Activated CD4-positive, alpha-beta T cell treated with anti-CD3 and anti-CD28 coated beads, Interleukin-2, amount 10 ng/mL, durations not matched to agents 7 days and 5 days (primary cell): ENCODE measurements at regions not wholly inside any gene's neighbourhood (a gene's known extent, or its start where the extent isn't known, plus 50 kb on each side); places are given as distances from the start of the nearest gene placed in this dataset.
"Not testable (repeated sequence)": the region's sequence is repeated elsewhere in the genome, so short reads cannot be mapped to it uniquely, and the experiment has no call there.

ENCODE experiments used
- CTCF ChIA-PET: fragments of 350-600 bp; sonication (Branson Sonifier 250); formaldehyde crosslinking; loops from one replicate; lab custom pipeline; 2021; ENCODE audit warnings: antibody characterized with exemption; lab: Charles Lee
- POLR2A ChIA-PET: fragments of 350-600 bp; sonication (Branson Sonifier 250); formaldehyde crosslinking; loops from one replicate; lab custom pipeline; 2021; ENCODE audit warnings: antibody characterized with exemption; lab: Charles Lee
- DNase-seq: peaks from one replicate; pipeline ENCODE4 v3.0.0-alpha.2; 2020
- H3K27ac Mint-ChIP-seq: one replicate; pipeline ENCODE4 v1.8.0; 2021; ENCODE audit warnings: mild to moderate bottlenecking, moderate library complexity, mixed read lengths
- H3K27me3 Mint-ChIP-seq: one replicate; pipeline ENCODE4 v1.8.0; 2021; ENCODE audit warnings: mixed read lengths
- H3K36me3 Mint-ChIP-seq: one replicate; pipeline ENCODE4 v1.8.0; 2021; ENCODE audit warnings: low read depth, mixed read lengths
- H3K4me1 Mint-ChIP-seq: one replicate; pipeline ENCODE4 v1.8.0; 2021; ENCODE audit warnings: mixed read lengths
- H3K4me3 Mint-ChIP-seq: one replicate; pipeline ENCODE4 v1.8.0; 2021; ENCODE audit warnings: mild to moderate bottlenecking, moderate library complexity, mixed read lengths
- H3K9me3 Mint-ChIP-seq: one replicate; pipeline ENCODE4 v1.8.0; 2021; ENCODE audit warnings: mixed read lengths

- Mint-ChIP-seq H3K27me3 (peaks cover 11% of the 10 kb centered on the region), H3K27ac (no peak overlapping the region), H3K36me3 (no peaks in the 10 kb centered on the region), H3K9me3 (peaks cover 3% of the 10 kb centered on the region), H3K4me1 (no peaks in the 10 kb centered on the region), H3K4me3 (no peak overlapping the region)
- DNase-seq, result no peak
- POLR2A ChIA-PET, result no interaction called here
- CTCF ChIA-PET, result interaction anchor here (0.6 kb wide), 2 partner anchors 90 to 316 kb away, joined by 3 to 4 read pairs; no protein-coding TSS in a partner anchor
Measured at GRCh38 chr2:204161886-204162285, 225.3 kb downstream of the ICOS start.

GRCh38 chr2:204166961-204167360 is 230.4 kb downstream of the ICOS start:
- no peaks in the 10 kb centered on the region for H3K9me3 Mint-ChIP-seq
- CTCF ChIA-PET, result interaction anchor here (0.7 to 1.5 kb wide), 6 partner anchors 11 to 54 kb away, joined by 3 to 7 read pairs (median 4); no protein-coding TSS in a partner anchor
- no peak overlapping the region for H3K27ac Mint-ChIP-seq
- no peak for DNase-seq
- peaks cover 13% of the 10 kb centered on the region for H3K27me3 Mint-ChIP-seq
- no peaks in the 10 kb centered on the region for H3K4me1 Mint-ChIP-seq
- POLR2A ChIA-PET, result interaction anchor here (0.6 kb wide), 1 partner anchor 571 kb away, joined by 3 read pairs; no protein-coding TSS in a partner anchor
- H3K36me3 Mint-ChIP-seq, result no peaks in the 10 kb centered on the region
- no peak overlapping the region for H3K4me3 Mint-ChIP-seq

- peaks cover 13% of the 10 kb centered on the region for H3K27me3 Mint-ChIP-seq
- H3K4me3 Mint-ChIP-seq, H3K36me3 Mint-ChIP-seq, H3K4me1 Mint-ChIP-seq, POLR2A ChIA-PET, H3K27ac Mint-ChIP-seq, DNase-seq, H3K9me3 Mint-ChIP-seq: not testable (repeated sequence)
- CTCF ChIA-PET, result interaction anchor here (0.7 to 1.4 kb wide), 4 partner anchors 10 to 28 kb away, joined by 3 to 5 read pairs (median 4); no protein-coding TSS in a partner anchor
Measured at GRCh38 chr2:204167670-204168069, 231.1 kb downstream of the ICOS start.

GRCh38 chr2:204170411-204170810 is 233.8 kb downstream of the ICOS start:
- Mint-ChIP-seq H3K9me3 (no peaks in the 10 kb centered on the region), H3K27me3 (peaks cover 12% of the 10 kb centered on the region), H3K27ac (no peak overlapping the region), H3K36me3 (no peaks in the 10 kb centered on the region), H3K4me1 (no peaks in the 10 kb centered on the region), H3K4me3 (no peak overlapping the region)
- no peak for DNase-seq
- POLR2A ChIA-PET, result no interaction called here
- CTCF ChIA-PET, result no interaction called here

GRCh38 chr2:204171432-204172144 is 235.0 kb downstream of the ICOS start:
- Mint-ChIP-seq H3K27me3 (peaks cover 7% of the 10 kb centered on the region), H3K36me3 (no peaks in the 10 kb centered on the region), H3K9me3 (no peaks in the 10 kb centered on the region), H3K4me3 (no peak overlapping the region), H3K4me1 (no peaks in the 10 kb centered on the region), H3K27ac (no peak overlapping the region)
- CTCF ChIA-PET, result no interaction called here
- DNase-seq, result no peak
- POLR2A ChIA-PET, result no interaction called here

GRCh38 chr2:204172145-204172600 is 235.6 kb downstream of the ICOS start:
- no peaks in the 10 kb centered on the region for H3K9me3 Mint-ChIP-seq
- no peaks in the 10 kb centered on the region for H3K4me1 Mint-ChIP-seq
- POLR2A ChIA-PET, result no interaction called here
- no peaks in the 10 kb centered on the region for H3K36me3 Mint-ChIP-seq
- no peak overlapping the region for H3K27ac Mint-ChIP-seq
- CTCF ChIA-PET, result no interaction called here
- H3K4me3 Mint-ChIP-seq, result no peak overlapping the region
- peaks cover 7% of the 10 kb centered on the region for H3K27me3 Mint-ChIP-seq
- DNase-seq, result no peak

- H3K9me3 Mint-ChIP-seq, result no peaks in the 10 kb centered on the region
- ChIA-PET POLR2A (no interaction called here), CTCF (interaction anchor here (1.1 kb wide), 1 partner anchor 14 kb away, joined by 3 read pairs; no protein-coding TSS in a partner anchor)
- H3K4me3 Mint-ChIP-seq, result no peak overlapping the region
- H3K27ac Mint-ChIP-seq, result no peak overlapping the region
- peaks cover 14% of the 10 kb centered on the region for H3K27me3 Mint-ChIP-seq
- H3K36me3 Mint-ChIP-seq, result no peaks in the 10 kb centered on the region
- no peak for DNase-seq
- peaks cover 3% of the 10 kb centered on the region for H3K4me1 Mint-ChIP-seq
Measured at GRCh38 chr2:204174034-204174433, 237.5 kb downstream of the ICOS start.

GRCh38 chr2:204175552-204176271 is 239.1 kb downstream of the ICOS start:
- ChIA-PET POLR2A (no interaction called here), CTCF (interaction anchor here (0.8 to 1.3 kb wide), 3 partner anchors 30 to 35 kb away, joined by 3 to 4 read pairs (median 3); no protein-coding TSS in a partner anchor)
- peaks cover 3% of the 10 kb centered on the region for H3K4me1 Mint-ChIP-seq
- H3K4me3 Mint-ChIP-seq, result no peak overlapping the region
- no peak for DNase-seq
- H3K36me3 Mint-ChIP-seq, result no peaks in the 10 kb centered on the region
- peaks cover 23% of the 10 kb centered on the region for H3K27me3 Mint-ChIP-seq
- no peak overlapping the region for H3K27ac Mint-ChIP-seq
- H3K9me3 Mint-ChIP-seq, result no peaks in the 10 kb centered on the region

GRCh38 chr2:204176306-204176705 is 239.7 kb downstream of the ICOS start:
- no peak overlapping the region for H3K4me3 Mint-ChIP-seq
- no peaks in the 10 kb centered on the region for H3K9me3 Mint-ChIP-seq
- peaks cover 22% of the 10 kb centered on the region for H3K27me3 Mint-ChIP-seq
- no peaks in the 10 kb centered on the region for H3K36me3 Mint-ChIP-seq
- ChIA-PET POLR2A (no interaction called here), CTCF (interaction anchor here (0.8 to 2.2 kb wide), 3 partner anchors 31 to 69 kb away, joined by 3 to 8 read pairs (median 4); no protein-coding TSS in a partner anchor)
- no peak for DNase-seq
- H3K4me1 Mint-ChIP-seq, result peaks cover 3% of the 10 kb centered on the region
- no peak overlapping the region for H3K27ac Mint-ChIP-seq

GRCh38 chr2:204177251-204177976 is 240.9 kb downstream of the ICOS start:
- H3K4me3 Mint-ChIP-seq, result no peak overlapping the region
- ChIA-PET CTCF (interaction anchor here (0.7 to 2.3 kb wide), 15 partner anchors 10 to 254 kb away, joined by 3 to 13 read pairs (median 5); no protein-coding TSS in a partner anchor), POLR2A (no interaction called here)

GRCh38 chr2:204177977-204178522 is 241.5 kb downstream of the ICOS start:
- CTCF ChIA-PET, result interaction anchor here (0.7 to 2.3 kb wide), 20 partner anchors 10 to 825 kb away, joined by 3 to 13 read pairs (median 4); no protein-coding TSS in a partner anchor

More at GRCh38 chr2:204177251-204177976, 240.9 kb downstream of the ICOS start:
- no peak for DNase-seq
- H3K9me3 Mint-ChIP-seq, result no peaks in the 10 kb centered on the region
- H3K27ac Mint-ChIP-seq, result no peak overlapping the region
- peaks cover 26% of the 10 kb centered on the region for H3K27me3 Mint-ChIP-seq
- no peaks in the 10 kb centered on the region for H3K36me3 Mint-ChIP-seq
- H3K4me1 Mint-ChIP-seq, result peaks cover 3% of the 10 kb centered on the region

GRCh38 chr2:204180649-204181048 is 244.1 kb downstream of the ICOS start:
- H3K4me3 Mint-ChIP-seq, result no peak overlapping the region
- no peaks in the 10 kb centered on the region for H3K36me3 Mint-ChIP-seq
- no peak for DNase-seq
- peaks cover 29% of the 10 kb centered on the region for H3K27me3 Mint-ChIP-seq
- ChIA-PET CTCF (interaction anchor here (0.7 to 1.1 kb wide), 3 partner anchors 11 to 157 kb away, joined by 3 read pairs; no protein-coding TSS in a partner anchor), POLR2A (no interaction called here)
- no peaks in the 10 kb centered on the region for H3K9me3 Mint-ChIP-seq
- H3K4me1 Mint-ChIP-seq, result peaks cover 3% of the 10 kb centered on the region
- H3K27ac Mint-ChIP-seq, result no peak overlapping the region

More at GRCh38 chr2:204177977-204178522, 241.5 kb downstream of the ICOS start:
- Mint-ChIP-seq H3K36me3 (no peaks in the 10 kb centered on the region), H3K27me3 (peaks cover 26% of the 10 kb centered on the region), H3K4me1 (peaks cover 3% of the 10 kb centered on the region), H3K4me3 (no peak overlapping the region), H3K9me3 (no peaks in the 10 kb centered on the region), H3K27ac (no peak overlapping the region)
- DNase-seq, result peak; percentile 77
- POLR2A ChIA-PET, result no interaction called here
